ENCODE measurements at regions not wholly inside any gene's neighbourhood (a gene's known extent, or its start where the extent isn't known, plus 50 kb on each side); places are given as distances from the start of the nearest gene placed in this dataset.

- no peak overlapping the region for H3K9ac ChIP-seq (ENCODE audit: insufficient read depth, low read length)
- H3K27me3 ChIP-seq (ENCODE audit: control insufficient read depth, insufficient read depth, low read length): no peaks in the 10 kb centered on the region
- DNase-seq (ENCODE audit: low read depth in 2 of 2): no peak
- no peaks in the 10 kb centered on the region for H4K20me1 ChIP-seq (ENCODE audit: control insufficient read depth, extremely low read depth, insufficient read depth, low read length)
- no peaks in the 10 kb centered on the region for H3K79me2 ChIP-seq (ENCODE audit: control insufficient read depth, insufficient read depth, low read length)
- TF ChIP-seq CTCF (conservative IDR thresholded peaks at IDR 0.05 in 1 of 2, IDR thresholded peaks at IDR 0.05 in 1 of 2; ENCODE audit: low read depth in 1 of 2, low read length in 2 of 2) (no peak), EZH2 (IDR thresholded peaks at IDR 0.05; ENCODE audit: low read length, missing control alignments) (no peak)
- H3K27ac ChIP-seq (ENCODE audit: insufficient read depth, low read length): no peak overlapping the region
- no peaks in the 10 kb centered on the region for H3K36me3 ChIP-seq (ENCODE audit: control insufficient read depth, insufficient read depth, low read length)
- H3K4me2 ChIP-seq (ENCODE audit: extremely low read depth, insufficient read depth, low read length): no peak overlapping the region
- H3K4me1 ChIP-seq (ENCODE audit: control insufficient read depth, extremely low read depth, insufficient read depth, low read length): no peaks in the 10 kb centered on the region
- no peak overlapping the region for H3K4me3 ChIP-seq (replicated peaks in 1 of 4; ENCODE audit: control extremely low read depth in 1 of 4, insufficient read depth in 1 of 4, low read depth in 3 of 4, low read length in 4 of 4)
- no peaks in the 10 kb centered on the region for H3K9me3 ChIP-seq (ENCODE audit: control insufficient read depth, insufficient read depth, low read depth, low read length)
- no peak overlapping the region for H2AFZ ChIP-seq (ENCODE audit: low read length)
These were observed 60.0 kb downstream of the NRN1 start for GRCh38 chr6:5946701-5947100.

GRCh38 chr6:5946181-5946580 lies 60.5 kb downstream of the NRN1 start:
- Histone ChIP-seq H3K4me3 (replicated peaks in 1 of 4; ENCODE audit: control extremely low read depth in 1 of 4, insufficient read depth in 1 of 4, low read depth in 3 of 4, low read length in 4 of 4) (no peak overlapping the region), H3K4me2 (ENCODE audit: extremely low read depth, insufficient read depth, low read length) (no peak overlapping the region), H3K9me3 (ENCODE audit: control insufficient read depth, insufficient read depth, low read depth, low read length) (no peaks in the 10 kb centered on the region), H3K9ac (ENCODE audit: insufficient read depth, low read length) (no peak overlapping the region), H2AFZ (ENCODE audit: low read length) (no peak overlapping the region), H3K79me2 (ENCODE audit: control insufficient read depth, insufficient read depth, low read length) (no peaks in the 10 kb centered on the region), H3K36me3 (ENCODE audit: control insufficient read depth, insufficient read depth, low read length) (no peaks in the 10 kb centered on the region), H3K27ac (ENCODE audit: insufficient read depth, low read length) (no peak overlapping the region), H3K4me1 (ENCODE audit: control insufficient read depth, extremely low read depth, insufficient read depth, low read length) (peaks cover 5% of the 10 kb centered on the region), H3K27me3 (ENCODE audit: control insufficient read depth, insufficient read depth, low read length) (no peaks in the 10 kb centered on the region), H4K20me1 (ENCODE audit: control insufficient read depth, extremely low read depth, insufficient read depth, low read length) (no peaks in the 10 kb centered on the region)
- no peak for TF ChIP-seq EZH2 (IDR thresholded peaks at IDR 0.05; ENCODE audit: low read length, missing control alignments)
- TF ChIP-seq CTCF (conservative IDR thresholded peaks at IDR 0.05 in 1 of 2, IDR thresholded peaks at IDR 0.05 in 1 of 2; ENCODE audit: low read depth in 1 of 2, low read length in 2 of 2): no peak
- DNase-seq (ENCODE audit: low read depth in 2 of 2): no peak

- TF ChIP-seq EZH2 (IDR thresholded peaks at IDR 0.05; ENCODE audit: low read length, missing control alignments) (no peak), CTCF (conservative IDR thresholded peaks at IDR 0.05 in 1 of 2, IDR thresholded peaks at IDR 0.05 in 1 of 2; ENCODE audit: low read depth in 1 of 2, low read length in 2 of 2) (no peak)
- no peak for DNase-seq (ENCODE audit: low read depth in 2 of 2)
- Histone ChIP-seq H3K79me2 (ENCODE audit: control insufficient read depth, insufficient read depth, low read length) (no peaks in the 10 kb centered on the region), H3K27ac (ENCODE audit: insufficient read depth, low read length) (no peak overlapping the region), H3K9ac (ENCODE audit: insufficient read depth, low read length) (no peak overlapping the region), H3K4me1 (ENCODE audit: control insufficient read depth, extremely low read depth, insufficient read depth, low read length) (peaks cover 10% of the 10 kb centered on the region), H3K4me2 (ENCODE audit: extremely low read depth, insufficient read depth, low read length) (no peak overlapping the region), H4K20me1 (ENCODE audit: control insufficient read depth, extremely low read depth, insufficient read depth, low read length) (no peaks in the 10 kb centered on the region), H3K27me3 (ENCODE audit: control insufficient read depth, insufficient read depth, low read length) (no peaks in the 10 kb centered on the region), H3K4me3 (replicated peaks in 1 of 4; ENCODE audit: control extremely low read depth in 1 of 4, insufficient read depth in 1 of 4, low read depth in 3 of 4, low read length in 4 of 4) (no peak overlapping the region), H3K9me3 (ENCODE audit: control insufficient read depth, insufficient read depth, low read depth, low read length) (no peaks in the 10 kb centered on the region), H2AFZ (ENCODE audit: low read length) (no peak overlapping the region), H3K36me3 (ENCODE audit: control insufficient read depth, insufficient read depth, low read length) (no peaks in the 10 kb centered on the region)
These were observed 63.1 kb downstream of the NRN1 start for GRCh38 chr6:5943591-5943990.

All from fibroblast of lung (primary cell).